HL-60 (cell line): ENCODE measurements at regions not wholly inside any gene's neighbourhood (a gene's known extent, or its start where the extent isn't known, plus 50 kb on each side); places are given as distances from the start of the nearest gene placed in this dataset.

ENCODE experiments used
- DNase-seq, 2 experiments: peaks; one replicate each; pipeline ENCODE4 v3.0.0-alpha.2; 2010 to 2020; ENCODE audit warnings: low read depth in 1 of 2, low spot score in 1 of 2
- H3K27ac ChIP-seq: fragments of 250-450 bp; sonication (Bioruptor Pico); replicated peaks from 2 replicates; pipeline ENCODE4 v1.5.1; 2020; ENCODE audit warnings: mild to moderate bottlenecking, moderate library complexity
- H3K27me3 ChIP-seq: fragments of 250-450 bp; sonication (Bioruptor Pico); 2 replicates; pipeline ENCODE4 v1.5.1; 2021; ENCODE audit warnings: mild to moderate bottlenecking, moderate library complexity; ENCODE audit not compliant: insufficient read depth, poor library complexity, severe bottlenecking
- H3K4me3 ChIP-seq: replicated peaks from 2 replicates; pipeline ENCODE4 v1.5.1; 2011; ENCODE audit warnings: mild to moderate bottlenecking, control low read depth, low read length; ENCODE audit not compliant: insufficient read depth
- GABPA ChIP-seq: IDR thresholded peaks from 2 replicates; pipeline ENCODE4 v1.6.1; 2012; ENCODE audit warnings: low read depth
- POLR2AphosphoS5 ChIP-seq: IDR thresholded peaks from 2 replicates; pipeline ENCODE4 v1.6.1; 2012; ENCODE audit warnings: low read depth
- SPI1 ChIP-seq: IDR thresholded peaks from 2 replicates; pipeline ENCODE4 v1.6.1; 2012; ENCODE audit warnings: low read depth, mild to moderate bottlenecking, borderline replicate concordance
- TF ChIP-seq, protein P1 (sequence below): IDR thresholded peaks from one replicate; pipeline ENCODE4 v1.5.1; 2011; ENCODE audit warnings: low read length, control low read depth, inconsistent platforms; ENCODE audit not compliant: insufficient read depth
- TF ChIP-seq, protein P2 (sequence below): IDR thresholded peaks from 2 replicates; pipeline ENCODE4 v1.6.1; 2012; ENCODE audit warnings: low read depth; ENCODE audit not compliant: insufficient replicate concordance

DNA sequence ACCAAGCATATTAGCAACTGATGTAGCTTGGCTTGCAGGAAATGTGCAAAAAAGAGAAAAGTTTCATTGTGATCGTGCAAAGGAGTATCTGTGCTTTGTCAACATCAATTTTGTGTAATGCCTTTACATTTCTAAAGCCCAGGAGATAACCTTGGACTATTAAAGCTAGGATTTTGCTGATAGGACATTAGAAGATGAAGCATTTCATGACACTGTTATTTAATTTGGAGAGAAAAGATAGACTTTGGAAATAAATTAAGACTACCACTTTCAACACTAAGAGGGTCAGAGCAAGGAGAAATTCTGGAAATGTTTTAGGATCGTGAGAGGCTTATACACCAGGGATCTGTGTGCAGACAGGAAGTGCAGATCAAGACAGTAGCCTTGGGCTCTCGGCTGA is 120.6 kb upstream of the MID1 start:
- Histone ChIP-seq H3K27me3 (no peaks in the 10 kb centered on the region), H3K27ac (no peak overlapping the region), H3K4me3 (no peak overlapping the region)
- DNase-seq, result no peak
- no peak for TF ChIP-seq SPI1
- TF ChIP-seq GABPA, result no peak
- TF ChIP-seq, protein P1, sequence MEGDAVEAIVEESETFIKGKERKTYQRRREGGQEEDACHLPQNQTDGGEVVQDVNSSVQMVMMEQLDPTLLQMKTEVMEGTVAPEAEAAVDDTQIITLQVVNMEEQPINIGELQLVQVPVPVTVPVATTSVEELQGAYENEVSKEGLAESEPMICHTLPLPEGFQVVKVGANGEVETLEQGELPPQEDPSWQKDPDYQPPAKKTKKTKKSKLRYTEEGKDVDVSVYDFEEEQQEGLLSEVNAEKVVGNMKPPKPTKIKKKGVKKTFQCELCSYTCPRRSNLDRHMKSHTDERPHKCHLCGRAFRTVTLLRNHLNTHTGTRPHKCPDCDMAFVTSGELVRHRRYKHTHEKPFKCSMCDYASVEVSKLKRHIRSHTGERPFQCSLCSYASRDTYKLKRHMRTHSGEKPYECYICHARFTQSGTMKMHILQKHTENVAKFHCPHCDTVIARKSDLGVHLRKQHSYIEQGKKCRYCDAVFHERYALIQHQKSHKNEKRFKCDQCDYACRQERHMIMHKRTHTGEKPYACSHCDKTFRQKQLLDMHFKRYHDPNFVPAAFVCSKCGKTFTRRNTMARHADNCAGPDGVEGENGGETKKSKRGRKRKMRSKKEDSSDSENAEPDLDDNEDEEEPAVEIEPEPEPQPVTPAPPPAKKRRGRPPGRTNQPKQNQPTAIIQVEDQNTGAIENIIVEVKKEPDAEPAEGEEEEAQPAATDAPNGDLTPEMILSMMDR, result no peak
- TF ChIP-seq, protein P2, sequence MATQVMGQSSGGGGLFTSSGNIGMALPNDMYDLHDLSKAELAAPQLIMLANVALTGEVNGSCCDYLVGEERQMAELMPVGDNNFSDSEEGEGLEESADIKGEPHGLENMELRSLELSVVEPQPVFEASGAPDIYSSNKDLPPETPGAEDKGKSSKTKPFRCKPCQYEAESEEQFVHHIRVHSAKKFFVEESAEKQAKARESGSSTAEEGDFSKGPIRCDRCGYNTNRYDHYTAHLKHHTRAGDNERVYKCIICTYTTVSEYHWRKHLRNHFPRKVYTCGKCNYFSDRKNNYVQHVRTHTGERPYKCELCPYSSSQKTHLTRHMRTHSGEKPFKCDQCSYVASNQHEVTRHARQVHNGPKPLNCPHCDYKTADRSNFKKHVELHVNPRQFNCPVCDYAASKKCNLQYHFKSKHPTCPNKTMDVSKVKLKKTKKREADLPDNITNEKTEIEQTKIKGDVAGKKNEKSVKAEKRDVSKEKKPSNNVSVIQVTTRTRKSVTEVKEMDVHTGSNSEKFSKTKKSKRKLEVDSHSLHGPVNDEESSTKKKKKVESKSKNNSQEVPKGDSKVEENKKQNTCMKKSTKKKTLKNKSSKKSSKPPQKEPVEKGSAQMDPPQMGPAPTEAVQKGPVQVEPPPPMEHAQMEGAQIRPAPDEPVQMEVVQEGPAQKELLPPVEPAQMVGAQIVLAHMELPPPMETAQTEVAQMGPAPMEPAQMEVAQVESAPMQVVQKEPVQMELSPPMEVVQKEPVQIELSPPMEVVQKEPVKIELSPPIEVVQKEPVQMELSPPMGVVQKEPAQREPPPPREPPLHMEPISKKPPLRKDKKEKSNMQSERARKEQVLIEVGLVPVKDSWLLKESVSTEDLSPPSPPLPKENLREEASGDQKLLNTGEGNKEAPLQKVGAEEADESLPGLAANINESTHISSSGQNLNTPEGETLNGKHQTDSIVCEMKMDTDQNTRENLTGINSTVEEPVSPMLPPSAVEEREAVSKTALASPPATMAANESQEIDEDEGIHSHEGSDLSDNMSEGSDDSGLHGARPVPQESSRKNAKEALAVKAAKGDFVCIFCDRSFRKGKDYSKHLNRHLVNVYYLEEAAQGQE, result no peak
- TF ChIP-seq POLR2AphosphoS5, result no peak

DNA sequence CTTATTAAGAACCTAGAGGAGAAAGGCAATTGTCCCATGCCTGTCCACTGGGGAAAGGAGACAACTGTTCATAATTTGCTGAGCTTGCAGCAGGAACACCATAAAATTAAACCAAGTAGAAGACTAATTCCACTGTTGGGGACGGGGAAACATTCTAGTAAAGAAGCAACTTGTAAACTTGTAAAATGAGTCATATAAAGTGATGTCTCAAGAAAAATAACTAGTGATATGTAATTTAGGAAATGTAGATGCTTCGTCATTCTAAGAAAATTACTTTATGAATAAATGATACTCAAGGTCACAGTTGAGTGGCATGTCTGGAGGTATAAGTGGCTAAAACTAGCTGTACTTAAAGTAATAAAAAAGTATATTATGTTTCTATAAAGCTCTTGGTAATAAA is 121.2 kb upstream of the MID1 start:
- Histone ChIP-seq H3K27ac (no peak overlapping the region), H3K27me3 (no peaks in the 10 kb centered on the region), H3K4me3 (no peak overlapping the region)
- DNase-seq, result no peak
- no peak for TF ChIP-seq GABPA

DNA sequence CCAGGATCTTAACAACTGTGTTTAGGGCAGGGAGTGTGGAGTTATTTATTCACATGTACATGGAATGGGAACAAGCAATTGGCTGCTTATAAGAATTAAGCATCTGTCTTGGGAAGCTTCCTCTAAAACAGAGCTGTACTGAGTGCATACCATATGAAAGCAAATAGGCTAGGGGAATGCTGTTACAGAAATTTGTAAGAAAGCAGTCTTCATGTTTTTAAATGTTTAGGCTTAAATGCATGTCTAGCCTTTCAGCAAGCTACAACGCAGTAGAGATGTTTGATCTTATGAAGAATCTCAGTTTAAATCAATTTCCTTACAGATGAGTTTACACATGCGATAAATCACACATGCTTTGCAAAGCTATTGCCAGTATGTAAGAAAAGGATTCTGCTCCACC is 123.1 kb upstream of the MID1 start:
- no peak for DNase-seq
- Histone ChIP-seq H3K27me3 (no peaks in the 10 kb centered on the region), H3K27ac (no peak overlapping the region), H3K4me3 (no peak overlapping the region)
- TF ChIP-seq, protein P1, result no peak
- no peak for TF ChIP-seq SPI1
- TF ChIP-seq POLR2AphosphoS5, result no peak
- TF ChIP-seq GABPA, result no peak
- TF ChIP-seq, protein P2, result no peak

DNA sequence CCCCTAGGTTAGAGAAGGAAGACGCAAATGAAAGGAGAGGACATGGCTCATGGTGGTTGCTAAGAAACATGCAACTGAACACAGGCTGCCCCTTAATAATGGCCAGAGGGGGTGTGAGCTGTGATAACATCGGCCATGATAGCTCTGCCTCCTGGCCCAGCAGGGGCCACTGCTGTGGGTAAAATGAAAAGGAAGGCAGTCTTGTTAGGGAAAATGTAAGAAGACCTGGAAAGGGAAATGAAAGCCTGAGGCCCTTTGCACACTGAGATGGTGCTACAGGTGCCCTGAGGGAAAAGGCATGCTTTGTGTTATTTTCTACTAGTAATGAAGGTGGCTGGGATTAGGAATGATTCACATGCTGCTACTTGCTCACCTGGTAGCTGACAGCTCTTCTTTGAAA is 123.6 kb upstream of the MID1 start:
- Histone ChIP-seq H3K27me3 (no peaks in the 10 kb centered on the region), H3K4me3 (no peak overlapping the region), H3K27ac (no peak overlapping the region)
- TF ChIP-seq, protein P1, result no peak
- TF ChIP-seq POLR2AphosphoS5 (no peak), SPI1 (no peak)
- DNase-seq, result no peak
